GM21390 (cell line): ENCODE measurements at regions not wholly inside any gene's neighbourhood (a gene's known extent, or its start where the extent isn't known, plus 50 kb on each side); places are given as distances from the start of the nearest gene placed in this dataset.
"Not testable (repeated sequence)": the region's sequence is repeated elsewhere in the genome, so short reads cannot be mapped to it uniquely, and the experiment has no call there.

Experiments used
- ATAC-seq: cut with Tn5 transposase; IDR thresholded peaks from one replicate; pipeline ENCODE4 v1.9.1; 2021; ENCODE audit not compliant: unreplicated experiment

- ATAC-seq: no peak
Observed at GRCh38 chr10:63987212-63987611, 466.0 kb downstream of the REEP3 start.

- ATAC-seq: no peak
Observed at GRCh38 chr10:63994371-63994770, 473.2 kb downstream of the REEP3 start.

- ATAC-seq: no peak
Observed at GRCh38 chr10:64007157-64007556, 486.0 kb downstream of the REEP3 start.

GRCh38 chr10:64010711-64011110 is 489.5 kb downstream of the REEP3 start:
- no peak for ATAC-seq

GRCh38 chr10:64011912-64012714 is 490.9 kb downstream of the REEP3 start:
- no peak for ATAC-seq

GRCh38 chr10:64014281-64014680 is 493.1 kb downstream of the REEP3 start:
- ATAC-seq: no peak

GRCh38 chr10:64023926-64024470 is 502.8 kb downstream of the REEP3 start:
- ATAC-seq: no peak

- no peak for ATAC-seq
Observed at GRCh38 chr10:64033711-64034110, 512.5 kb downstream of the REEP3 start.

- no peak for ATAC-seq
Observed at GRCh38 chr10:64036321-64036930, 515.2 kb downstream of the REEP3 start.

- ATAC-seq: no peak
Observed at GRCh38 chr10:64037071-64037661, 516.0 kb downstream of the REEP3 start.

- no peak for ATAC-seq
Observed at GRCh38 chr10:64038107-64038506, 516.9 kb downstream of the REEP3 start.

- ATAC-seq: peak; percentile 60
Observed at GRCh38 chr10:64039198-64039597, 518.0 kb downstream of the REEP3 start.

GRCh38 chr10:64040781-64041180 is 519.6 kb downstream of the REEP3 start:
- ATAC-seq: peak; percentile 16

GRCh38 chr10:64041185-64041988 is 520.2 kb downstream of the REEP3 start:
- ATAC-seq: peak; percentile 90

GRCh38 chr10:64041989-64042490 is 520.8 kb downstream of the REEP3 start:
- no peak for ATAC-seq

GRCh38 chr10:64044098-64044497 is 522.9 kb downstream of the REEP3 start:
- ATAC-seq: no peak

- not testable (repeated sequence) for ATAC-seq
Observed at GRCh38 chr10:64044957-64045632, 523.9 kb downstream of the REEP3 start.

GRCh38 chr10:64054392-64054791 is 533.2 kb downstream of the REEP3 start:
- no peak for ATAC-seq

GRCh38 chr10:64059884-64060283 is 538.7 kb downstream of the REEP3 start:
- ATAC-seq: no peak

GRCh38 chr10:64060389-64060788 is 539.2 kb downstream of the REEP3 start:
- ATAC-seq: no peak
